ENCODE measurements at regions not wholly inside any gene's neighbourhood (a gene's known extent, or its start where the extent isn't known, plus 50 kb on each side); places are given as distances from the start of the nearest gene placed in this dataset.
"Not testable (repeated sequence)": the region's sequence is repeated elsewhere in the genome, so short reads cannot be mapped to it uniquely, and the experiment has no call there.

DNA sequence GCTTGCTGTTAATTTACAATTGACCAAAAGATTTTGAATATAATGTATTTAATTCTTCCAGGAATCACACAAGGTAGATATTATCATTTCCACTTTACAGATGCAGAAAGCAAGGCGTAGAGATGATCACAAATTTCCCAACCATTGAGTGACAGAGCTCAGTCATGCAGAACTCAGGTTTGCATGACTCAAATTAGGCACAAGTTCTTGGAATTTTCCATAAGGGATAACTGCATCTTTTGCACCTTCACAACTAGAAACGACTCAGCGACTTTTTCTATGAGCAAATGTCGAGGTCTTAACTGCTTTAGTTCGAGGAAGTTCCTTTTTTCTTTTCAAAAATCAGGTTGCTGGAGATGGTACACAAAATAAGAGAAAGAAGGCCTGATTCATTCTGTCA is 265.5 kb upstream of the PAPPA start:
- Histone ChIP-seq H3K27ac (no peak overlapping the region), H3K9me2 (ENCODE audit: insufficient read depth) (no peaks in the 10 kb centered on the region), H3K9ac (no peak overlapping the region), H3K36me3 (ENCODE audit: low read depth) (no peaks in the 10 kb centered on the region), H3K9me3 (ENCODE audit: low read depth) (no peaks in the 10 kb centered on the region), H3K4me3 (no peak overlapping the region), H3K79me2 (ENCODE audit: insufficient read depth) (no peaks in the 10 kb centered on the region), H3F3A (ENCODE audit: insufficient read depth) (no peaks in the 10 kb centered on the region), H3K4me2 (ENCODE audit: unreplicated experiment) (no peak overlapping the region), H2AFZ (no peak overlapping the region), H4K20me1 (ENCODE audit: insufficient read depth) (no peaks in the 10 kb centered on the region), H3K4me1 (ENCODE audit: insufficient read depth) (peaks cover 4% of the 10 kb centered on the region; the same call in 1 of the 2 replicates), H3K27me3 (replicated peaks; ENCODE audit: insufficient read depth) (no peaks in the 10 kb centered on the region)
- no peak for TF ChIP-seq EZH2 (IDR thresholded peaks at IDR 0.05; ENCODE audit: insufficient read depth, poor library complexity, severe bottlenecking)
- TF ChIP-seq EZH2phosphoT487 (IDR thresholded peaks at IDR 0.05; ENCODE audit: insufficient read depth, low read depth) = no peak
- DNase-seq = no peak
- WGBS, 2 experiments (ENCODE audit: low coverage in 1 of 2, low lambda C conversion rate in 2 of 2, missing lambda C conversion rate in 2 of 2) = 75 to 78% methylated on average over 5 of the region's 5 CpGs
- in situ Hi-C loops (cut with MboI) = loop anchor here (10.0 kb wide), 1 partner anchor 687 kb away; no protein-coding TSS in a partner anchor

DNA sequence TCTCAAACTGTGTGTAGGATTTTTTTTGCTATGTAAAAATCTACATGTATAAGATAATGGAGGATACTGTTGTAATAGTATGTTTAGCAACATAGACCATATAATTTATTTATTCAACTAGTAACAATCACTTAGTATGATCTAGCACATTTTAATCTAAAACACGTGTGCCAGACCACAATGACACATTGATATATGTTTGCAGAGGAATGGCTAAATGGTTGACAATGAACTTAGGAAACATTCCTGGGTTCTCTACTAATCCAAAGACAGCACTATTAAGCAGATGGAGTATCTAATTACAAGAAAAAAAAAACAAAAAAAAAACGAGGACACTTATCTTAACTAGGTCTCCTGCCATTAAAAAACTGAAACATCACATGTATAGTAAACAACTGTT is 261.7 kb upstream of the PAPPA start:
- no peaks in the 10 kb centered on the region for H4K20me1 ChIP-seq (ENCODE audit: insufficient read depth)
- H3K9me3 ChIP-seq (ENCODE audit: low read depth) = no peaks in the 10 kb centered on the region
- H3F3A ChIP-seq (ENCODE audit: insufficient read depth) = no peaks in the 10 kb centered on the region
- H3K79me2 ChIP-seq (ENCODE audit: insufficient read depth) = no peaks in the 10 kb centered on the region
- H3K36me3 ChIP-seq (ENCODE audit: low read depth) = no peaks in the 10 kb centered on the region
- WGBS, 2 experiments (ENCODE audit: low coverage in 1 of 2, low lambda C conversion rate in 2 of 2, missing lambda C conversion rate in 2 of 2) = 2 to 3% methylated on average over 2 of the region's 2 CpGs
- no peaks in the 10 kb centered on the region for H3K27me3 ChIP-seq (replicated peaks; ENCODE audit: insufficient read depth)
- TF ChIP-seq EZH2 (IDR thresholded peaks at IDR 0.05; ENCODE audit: insufficient read depth, poor library complexity, severe bottlenecking) (no peak), EZH2phosphoT487 (IDR thresholded peaks at IDR 0.05; ENCODE audit: insufficient read depth, low read depth) (no peak)
- in situ Hi-C loops (cut with MboI) = no loop called here
- H3K4me2 ChIP-seq (ENCODE audit: unreplicated experiment) = no peak overlapping the region
- H2AFZ ChIP-seq = no peak overlapping the region
- no peaks in the 10 kb centered on the region for H3K9me2 ChIP-seq (ENCODE audit: insufficient read depth)
- no peaks in the 10 kb centered on the region; the same call in 1 of the 2 replicates for H3K4me1 ChIP-seq (ENCODE audit: insufficient read depth)
- H3K9ac ChIP-seq = no peak overlapping the region
- DNase-seq = peak; percentile 55
- H3K27ac ChIP-seq = no peak overlapping the region
- no peak overlapping the region for H3K4me3 ChIP-seq

DNA sequence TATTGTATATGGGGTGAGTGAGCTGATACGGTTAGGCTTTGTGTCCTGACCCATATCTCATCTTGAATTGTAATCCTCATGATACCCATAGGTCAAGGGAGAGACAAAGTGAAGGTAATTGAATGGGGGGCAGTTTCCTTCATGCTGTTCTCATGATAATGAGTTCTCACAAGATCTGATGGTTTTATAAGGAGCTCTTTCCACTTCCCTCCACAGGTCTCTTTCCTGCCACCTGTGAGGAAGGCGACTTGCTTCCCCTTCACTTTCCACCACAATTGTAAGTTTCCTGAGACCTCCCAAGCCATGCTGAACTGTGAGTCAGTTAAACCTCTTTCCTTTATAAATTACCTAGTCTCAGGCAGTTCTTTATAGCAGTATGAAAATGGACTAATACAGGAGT is 255.1 kb upstream of the PAPPA start:
- in situ Hi-C loops (cut with MboI); DNase-seq; H3K36me3 ChIP-seq (ENCODE audit: low read depth); H2AFZ ChIP-seq; H3K27ac ChIP-seq; H3K79me2 ChIP-seq (ENCODE audit: insufficient read depth); H3K9me2 ChIP-seq (ENCODE audit: insufficient read depth); H3K4me3 ChIP-seq; H3K27me3 ChIP-seq (replicated peaks; ENCODE audit: insufficient read depth); H3K4me2 ChIP-seq (ENCODE audit: unreplicated experiment); H3K4me1 ChIP-seq (ENCODE audit: insufficient read depth); H4K20me1 ChIP-seq (ENCODE audit: insufficient read depth); H3K9me3 ChIP-seq (ENCODE audit: low read depth); H3F3A ChIP-seq (ENCODE audit: insufficient read depth); H3K9ac ChIP-seq: not testable (repeated sequence)
- 79 to 88% methylated on average over 2 of the region's 2 CpGs for WGBS, 2 experiments (ENCODE audit: low coverage in 1 of 2, low lambda C conversion rate in 2 of 2, missing lambda C conversion rate in 2 of 2)

DNA sequence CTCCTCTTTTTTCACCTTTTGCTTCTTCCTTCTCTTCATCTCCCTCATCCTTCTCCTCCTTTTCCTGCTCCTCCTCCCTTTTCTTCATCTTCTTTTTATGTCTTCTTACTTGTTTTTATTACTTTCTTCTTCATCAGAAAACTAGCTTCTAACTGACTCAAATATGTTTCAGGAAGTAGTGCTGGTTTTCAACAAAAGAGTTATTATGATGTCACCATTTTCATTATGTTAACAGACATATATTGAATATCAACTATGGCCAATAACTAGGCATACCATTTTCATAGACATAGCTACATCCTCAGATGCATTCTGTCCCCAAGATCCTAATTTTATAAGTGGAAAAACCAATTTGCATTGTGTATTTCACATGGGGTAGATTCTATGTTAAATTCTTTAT is 252.9 kb upstream of the PAPPA start:
- H3K9me3 ChIP-seq (ENCODE audit: low read depth) = no peaks in the 10 kb centered on the region
- H3K27ac ChIP-seq = no peak overlapping the region
- in situ Hi-C loops (cut with MboI) = no loop called here

DNA sequence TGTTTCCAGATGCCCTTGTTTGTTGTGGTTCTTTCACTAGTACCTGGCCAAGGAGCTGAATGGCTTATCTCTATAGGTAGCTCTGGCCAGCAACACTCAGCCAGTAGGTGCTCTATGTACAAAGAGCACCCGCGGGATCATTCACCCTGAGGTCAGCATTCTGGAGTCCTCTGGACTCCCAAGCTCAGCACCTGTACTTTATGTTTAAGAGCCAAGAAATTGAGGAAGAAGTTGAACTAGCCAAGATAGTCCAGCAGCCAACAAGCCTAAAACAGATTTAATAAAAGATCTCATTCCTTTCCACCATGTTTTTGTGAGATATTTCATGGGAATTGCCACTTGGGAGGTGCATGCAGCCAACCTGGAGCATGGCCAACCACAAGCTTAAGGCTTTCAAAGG is 242.6 kb upstream of the PAPPA start:
- DNase-seq = no peak
- Histone ChIP-seq H3F3A (ENCODE audit: insufficient read depth) (0 out of 2 replicates have a peak, but pooled peaks cover 3% of the 10 kb centered on the region), H3K9me2 (ENCODE audit: insufficient read depth) (no peaks in the 10 kb centered on the region), H3K79me2 (ENCODE audit: insufficient read depth) (no peaks in the 10 kb centered on the region), H3K4me1 (ENCODE audit: insufficient read depth) (0 out of 2 replicates have a peak, but pooled peaks cover 9% of the 10 kb centered on the region), H3K4me2 (ENCODE audit: unreplicated experiment) (no peak overlapping the region), H2AFZ (no peak overlapping the region), H3K36me3 (ENCODE audit: low read depth) (no peaks in the 10 kb centered on the region), H4K20me1 (ENCODE audit: insufficient read depth) (no peaks in the 10 kb centered on the region), H3K4me3 (no peak overlapping the region), H3K9ac (no peak overlapping the region), H3K27ac (no peak overlapping the region), H3K9me3 (ENCODE audit: low read depth) (no peaks in the 10 kb centered on the region), H3K27me3 (replicated peaks; ENCODE audit: insufficient read depth) (no peaks in the 10 kb centered on the region)
- 97% methylated on average over 2 of the region's 2 CpGs for WGBS, 2 experiments (ENCODE audit: low coverage in 1 of 2, low lambda C conversion rate in 2 of 2, missing lambda C conversion rate in 2 of 2)
- in situ Hi-C loops (cut with MboI) = no loop called here
- TF ChIP-seq EZH2 (IDR thresholded peaks at IDR 0.05; ENCODE audit: insufficient read depth, poor library complexity, severe bottlenecking) (no peak), EZH2phosphoT487 (IDR thresholded peaks at IDR 0.05; ENCODE audit: insufficient read depth, low read depth) (no peak)

More for the DNA sequence above, 252.9 kb upstream of the PAPPA start:
- Histone ChIP-seq H3K4me2 (ENCODE audit: unreplicated experiment) (no peak overlapping the region), H3K4me1 (ENCODE audit: insufficient read depth) (no peaks in the 10 kb centered on the region), H3K9ac (no peak overlapping the region), H3K4me3 (no peak overlapping the region), H4K20me1 (ENCODE audit: insufficient read depth) (no peaks in the 10 kb centered on the region), H3K79me2 (ENCODE audit: insufficient read depth) (no peaks in the 10 kb centered on the region), H3K9me2 (ENCODE audit: insufficient read depth) (no peaks in the 10 kb centered on the region), H3F3A (ENCODE audit: insufficient read depth) (no peaks in the 10 kb centered on the region), H3K27me3 (replicated peaks; ENCODE audit: insufficient read depth) (no peaks in the 10 kb centered on the region), H2AFZ (no peak overlapping the region), H3K36me3 (ENCODE audit: low read depth) (no peaks in the 10 kb centered on the region)
- no peak for TF ChIP-seq EZH2 (IDR thresholded peaks at IDR 0.05; ENCODE audit: insufficient read depth, poor library complexity, severe bottlenecking)
- no peak for TF ChIP-seq EZH2phosphoT487 (IDR thresholded peaks at IDR 0.05; ENCODE audit: insufficient read depth, low read depth)
- DNase-seq = no peak
